GM19324 (cell line): ENCODE measurements at regions not wholly inside any gene's neighbourhood (a gene's known extent, or its start where the extent isn't known, plus 50 kb on each side); places are given as distances from the start of the nearest gene placed in this dataset.

Experiments
- ATAC-seq: cut with Tn5 transposase; IDR thresholded peaks from one replicate; pipeline ENCODE4 v1.9.1; 2021; ENCODE audit warnings: mild to moderate bottlenecking, moderate library complexity; ENCODE audit not compliant: unreplicated experiment, low FRiP score

GRCh38 chr3:25064681-25065080 is 363.4 kb upstream of the RARB start:
- ATAC-seq: no peak

- ATAC-seq: no peak
These were observed 358.1 kb upstream of the RARB start for GRCh38 chr3:25069970-25070369.

- no peak for ATAC-seq
These were observed 356.2 kb upstream of the RARB start for GRCh38 chr3:25071846-25072245.

GRCh38 chr3:25073423-25073822 is 354.6 kb upstream of the RARB start:
- no peak for ATAC-seq

GRCh38 chr3:25074149-25074548 is 353.9 kb upstream of the RARB start:
- no peak for ATAC-seq

- ATAC-seq: no peak
These were observed 347.6 kb upstream of the RARB start for GRCh38 chr3:25080461-25080860.

GRCh38 chr3:25084016-25084415 is 344.0 kb upstream of the RARB start:
- ATAC-seq: no peak

GRCh38 chr3:25086721-25087120 is 341.3 kb upstream of the RARB start:
- ATAC-seq: no peak

- no peak for ATAC-seq
These were observed 339.8 kb upstream of the RARB start for GRCh38 chr3:25088284-25088683.

GRCh38 chr3:25090698-25091453 is 337.2 kb upstream of the RARB start:
- no peak for ATAC-seq

- ATAC-seq: no peak
These were observed 336.1 kb upstream of the RARB start for GRCh38 chr3:25091934-25092333.

- no peak for ATAC-seq
These were observed 333.0 kb upstream of the RARB start for GRCh38 chr3:25094932-25095685.

GRCh38 chr3:25096536-25096935 is 331.5 kb upstream of the RARB start:
- no peak for ATAC-seq

GRCh38 chr3:25097023-25097422 is 331.0 kb upstream of the RARB start:
- ATAC-seq: no peak

GRCh38 chr3:25099666-25100065 is 328.4 kb upstream of the RARB start:
- no peak for ATAC-seq

GRCh38 chr3:25103391-25103790 is 324.7 kb upstream of the RARB start:
- ATAC-seq: no peak

GRCh38 chr3:25107918-25108617 is 320.0 kb upstream of the RARB start:
- ATAC-seq: no peak

GRCh38 chr3:25110642-25111041 is 317.4 kb upstream of the RARB start:
- ATAC-seq: no peak

- no peak for ATAC-seq
These were observed 314.2 kb upstream of the RARB start for GRCh38 chr3:25113891-25114290.

GRCh38 chr3:25114532-25114931 is 313.5 kb upstream of the RARB start:
- no peak for ATAC-seq

GRCh38 chr3:25117005-25117593 is 311.0 kb upstream of the RARB start:
- no peak for ATAC-seq
